Endothelial cell of umbilical vein (primary cell): ENCODE measurements at regions not wholly inside any gene's neighbourhood (a gene's known extent, or its start where the extent isn't known, plus 50 kb on each side); places are given as distances from the start of the nearest gene placed in this dataset.

Experiments used
- BruUV-seq: library from RNA; stranded (reverse); fragments of 400-500 nt; replicated peaks from 2 replicates; lab custom pipeline; 2021; lab: Mats Ljungman, UMichigan
- CTCF ChIA-PET: fragments of 300-600, 350-600 bp; sonication (Branson Sonifier 250); formaldehyde crosslinking; loops from one replicate; lab custom pipeline; 2021; ENCODE audit warnings: antibody characterized with exemption, inconsistent platforms; lab: Charles Lee
- POLR2A ChIA-PET: fragments of 300-600, 350-600 bp; sonication (Branson Sonifier 250); formaldehyde crosslinking; loops from one replicate; lab custom pipeline; 2021; ENCODE audit warnings: antibody characterized with exemption, inconsistent platforms; lab: Charles Lee
- DNase-seq: peaks from one replicate; pipeline ENCODE4 v3.0.0-alpha.2; 2011; ENCODE audit warnings: low read depth, low spot score
- FAIRE-seq: peaks from 2 replicates; lab custom pipeline; 2011; peaks lifted over from hg19 to GRCh38; lab: Jason Lieb, UNC
- H2AFZ ChIP-seq: 2 replicates; pipeline ENCODE4 v1.6.0; 2012; ENCODE audit warnings: low read depth, low read length, control low read depth, inconsistent platforms
- H3K27ac ChIP-seq: 2 replicates; pipeline ENCODE4 v1.5.1; 2011; ENCODE audit warnings: low read depth, mild to moderate bottlenecking, control low read depth, low read length, moderate library complexity; ENCODE audit not compliant: insufficient read depth
- H3K27me3 ChIP-seq, 2 experiments: 2 replicates each; pipeline versions ENCODE4 v1.6.0 to v1.6.1; 2011; ENCODE audit warnings: low read length in 2 of 2, mixed read lengths in 1 of 2; ENCODE audit not compliant: control insufficient read depth in 2 of 2, insufficient read depth in 2 of 2
- H3K36me3 ChIP-seq, 2 experiments: 2 replicates in 1 of 2; 3 replicates in 1 of 2; pipeline ENCODE4 v1.5.1; 2011; ENCODE audit warnings: low read length in 2 of 2, mild to moderate bottlenecking in 1 of 2, moderate library complexity in 1 of 2; ENCODE audit not compliant: control insufficient read depth in 2 of 2, insufficient read depth in 2 of 2; ENCODE audit errors: extremely low read depth in 1 of 2
- H3K4me1 ChIP-seq: 3 replicates; pipeline ENCODE4 v1.5.1; 2011; ENCODE audit warnings: mild to moderate bottlenecking, low read length; ENCODE audit not compliant: control insufficient read depth, insufficient read depth; ENCODE audit errors: extremely low read depth
- H3K4me2 ChIP-seq: 2 replicates; pipeline ENCODE4 v1.6.1; 2011; ENCODE audit warnings: low read length, control low read depth, mixed read lengths; ENCODE audit not compliant: insufficient read depth
- H3K4me3 ChIP-seq, 3 experiments: fragments of 200-600 bp in 1 of 3; sonication (generic), shearing (Covaris generic) in 1 of 3; replicated peaks in 1 of 3; 2 replicates each; pipeline ENCODE4 v1.5.1; 2011 to 2016; ENCODE audit warnings: control low read depth in 3 of 3, low read length in 3 of 3, mild to moderate bottlenecking in 2 of 3, inconsistent platforms in 1 of 3, low read depth in 1 of 3, moderate library complexity in 1 of 3; ENCODE audit not compliant: insufficient read depth in 1 of 3
- H3K79me2 ChIP-seq: 2 replicates; pipeline ENCODE4 v1.6.0; 2012; ENCODE audit warnings: low read length, inconsistent platforms; ENCODE audit not compliant: control insufficient read depth, insufficient read depth
- H3K9ac ChIP-seq: replicated peaks from 2 replicates; pipeline ENCODE3; 2011; ENCODE audit warnings: low read length, control low read depth; ENCODE audit not compliant: insufficient read depth; ENCODE audit errors: extremely low read depth
- H3K9me1 ChIP-seq: replicated peaks from 3 replicates; pipeline ENCODE4 v1.6.0; 2011; ENCODE audit warnings: mild to moderate bottlenecking, low read length; ENCODE audit not compliant: control insufficient read depth, insufficient read depth; ENCODE audit errors: extremely low read depth
- H3K9me3 ChIP-seq: replicated peaks from 2 replicates; pipeline ENCODE4 v1.5.1; 2012; ENCODE audit warnings: low read length, inconsistent platforms; ENCODE audit not compliant: control insufficient read depth, insufficient read depth
- H4K20me1 ChIP-seq: replicated peaks from 2 replicates; pipeline ENCODE3; 2011; ENCODE audit warnings: mild to moderate bottlenecking, low read length; ENCODE audit not compliant: control insufficient read depth, insufficient read depth; ENCODE audit errors: extremely low read depth
- EZH2 ChIP-seq: IDR thresholded peaks from 2 replicates; pipeline ENCODE4 v1.6.1; 2012; ENCODE audit warnings: borderline replicate concordance, low read depth, mild to moderate bottlenecking, moderate library complexity, low read length, inconsistent platforms; ENCODE audit not compliant: severe bottlenecking
- FOS ChIP-seq: IDR thresholded peaks from 2 replicates; pipeline ENCODE4 v1.6.1; 2011; ENCODE audit warnings: mild to moderate bottlenecking, low read length, moderate library complexity, borderline replicate concordance; ENCODE audit not compliant: insufficient read depth
- GATA2 ChIP-seq: IDR thresholded peaks from 2 replicates; pipeline ENCODE4 v1.7.0; 2011; ENCODE audit warnings: low read depth, mild to moderate bottlenecking, moderate library complexity, mixed read lengths, low read length; ENCODE audit not compliant: insufficient read length, insufficient read depth
- JUN ChIP-seq: IDR thresholded peaks from 2 replicates; pipeline ENCODE4 v1.6.1; 2011; ENCODE audit warnings: borderline replicate concordance, low read depth; ENCODE audit not compliant: insufficient read length, insufficient read depth
- MYC ChIP-seq: IDR thresholded peaks from one replicate; pipeline ENCODE4 v1.6.1; 2011; ENCODE audit warnings: mild to moderate bottlenecking, low read depth, low read length
- POLR2A ChIP-seq: IDR thresholded peaks from 2 replicates; pipeline ENCODE4 v1.6.1; 2012; ENCODE audit warnings: low read depth, mild to moderate bottlenecking, control low read depth, low read length
- POLR2AphosphoS5 ChIP-seq: IDR thresholded peaks from 2 replicates; pipeline ENCODE4 v1.6.1; 2012; ENCODE audit warnings: low read depth, mild to moderate bottlenecking, control low read depth, low read length, moderate library complexity; ENCODE audit not compliant: insufficient read depth
- dilution Hi-C: fragments of 300-500 bp; cut with MboI; formaldehyde crosslinking; loops from one replicate; pipeline ENCODE4 v1.15.0; 2019; ENCODE audit warnings: low sequenced_read_pairs; ENCODE audit not compliant: extremely low pct_ligation_motif_present
- intact Hi-C: fragments of 100-400 bp; cut with micrococcal nuclease; formaldehyde crosslinking; loops from one replicate; pipeline ENCODE4 v1.10.0; 2022
- TF ChIP-seq, protein P1 (sequence below): IDR thresholded peaks from 2 replicates; pipeline ENCODE4 v1.6.1; 2011; ENCODE audit not compliant: insufficient read depth, insufficient read length
- TF ChIP-seq, protein P2 (sequence below), 2 donors: IDR thresholded peaks; 1 replicate in 1 of 2; 2 replicates in 1 of 2; pipeline ENCODE4 v1.5.1; 2011; ENCODE audit warnings: low read length in 2 of 2, mild to moderate bottlenecking in 2 of 2, moderate library complexity in 2 of 2, control low read depth in 1 of 2, inconsistent platforms in 1 of 2, low read depth in 1 of 2; ENCODE audit not compliant: insufficient read depth in 1 of 2; ENCODE audit errors: extremely low read depth in 1 of 2

GRCh38 chr11:25855916-25856315 is 476.0 kb upstream of the ANO3 start:
- no peaks in the 10 kb centered on the region for H3K36me3 ChIP-seq
- H3K4me3 ChIP-seq = no peak overlapping the region
- H4K20me1 ChIP-seq = no peaks in the 10 kb centered on the region
- peaks cover 12% of the 10 kb centered on the region for H3K4me1 ChIP-seq
- no peak overlapping the region for H3K4me2 ChIP-seq
- ChIA-PET CTCF (no interaction called here), POLR2A (no interaction called here)
- no peak overlapping the region for H2AFZ ChIP-seq
- no peak for FAIRE-seq
- TF ChIP-seq, protein P1, sequence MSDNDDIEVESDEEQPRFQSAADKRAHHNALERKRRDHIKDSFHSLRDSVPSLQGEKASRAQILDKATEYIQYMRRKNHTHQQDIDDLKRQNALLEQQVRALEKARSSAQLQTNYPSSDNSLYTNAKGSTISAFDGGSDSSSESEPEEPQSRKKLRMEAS = no peak
- TF ChIP-seq POLR2AphosphoS5 (no peak), JUN (no peak), MYC (no peak), FOS (no peak), POLR2A (no peak), EZH2 (no peak), GATA2 (no peak)
- TF ChIP-seq, protein P2, sequence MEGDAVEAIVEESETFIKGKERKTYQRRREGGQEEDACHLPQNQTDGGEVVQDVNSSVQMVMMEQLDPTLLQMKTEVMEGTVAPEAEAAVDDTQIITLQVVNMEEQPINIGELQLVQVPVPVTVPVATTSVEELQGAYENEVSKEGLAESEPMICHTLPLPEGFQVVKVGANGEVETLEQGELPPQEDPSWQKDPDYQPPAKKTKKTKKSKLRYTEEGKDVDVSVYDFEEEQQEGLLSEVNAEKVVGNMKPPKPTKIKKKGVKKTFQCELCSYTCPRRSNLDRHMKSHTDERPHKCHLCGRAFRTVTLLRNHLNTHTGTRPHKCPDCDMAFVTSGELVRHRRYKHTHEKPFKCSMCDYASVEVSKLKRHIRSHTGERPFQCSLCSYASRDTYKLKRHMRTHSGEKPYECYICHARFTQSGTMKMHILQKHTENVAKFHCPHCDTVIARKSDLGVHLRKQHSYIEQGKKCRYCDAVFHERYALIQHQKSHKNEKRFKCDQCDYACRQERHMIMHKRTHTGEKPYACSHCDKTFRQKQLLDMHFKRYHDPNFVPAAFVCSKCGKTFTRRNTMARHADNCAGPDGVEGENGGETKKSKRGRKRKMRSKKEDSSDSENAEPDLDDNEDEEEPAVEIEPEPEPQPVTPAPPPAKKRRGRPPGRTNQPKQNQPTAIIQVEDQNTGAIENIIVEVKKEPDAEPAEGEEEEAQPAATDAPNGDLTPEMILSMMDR (IDR thresholded peaks at IDR 0.05; ENCODE audit: extremely low read depth in 1 of 2, insufficient read depth in 1 of 2, low read depth in 1 of 2, low read length in 2 of 2) = no peak
- no peaks in the 10 kb centered on the region for H3K79me2 ChIP-seq
- DNase-seq = no peak
- intact Hi-C loops = no loop called here
- no peaks in the 10 kb centered on the region for H3K9me3 ChIP-seq
- no peak overlapping the region for H3K27ac ChIP-seq
- no peaks in the 10 kb centered on the region for H3K27me3 ChIP-seq
- peaks cover 2% of the 10 kb centered on the region for H3K9me1 ChIP-seq
- no peak overlapping the region for H3K9ac ChIP-seq
- BruUV-seq = no TSS peak
- dilution Hi-C loops = no loop called here
